ENCODE measurements at regions not wholly inside any gene's neighbourhood (a gene's known extent, or its start where the extent isn't known, plus 50 kb on each side); places are given as distances from the start of the nearest gene placed in this dataset.

DNA sequence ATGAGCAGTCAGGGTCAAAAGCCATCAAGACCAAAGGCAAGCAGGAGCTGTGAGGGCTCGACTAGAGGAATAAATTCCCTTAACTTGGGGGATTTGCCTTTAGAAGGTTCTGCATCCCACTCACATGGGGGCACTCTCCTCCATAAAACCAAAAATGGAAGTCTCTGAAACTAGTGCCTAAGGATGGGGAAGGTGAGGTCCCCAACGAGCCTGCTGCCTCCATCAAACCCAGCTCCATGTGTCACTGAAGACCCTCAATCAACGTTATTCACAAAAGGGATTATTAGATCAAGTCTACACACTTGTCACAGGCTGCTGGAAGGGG lies 254.9 kb upstream of the NCKAP5 start:
- TF ChIP-seq, protein P1, sequence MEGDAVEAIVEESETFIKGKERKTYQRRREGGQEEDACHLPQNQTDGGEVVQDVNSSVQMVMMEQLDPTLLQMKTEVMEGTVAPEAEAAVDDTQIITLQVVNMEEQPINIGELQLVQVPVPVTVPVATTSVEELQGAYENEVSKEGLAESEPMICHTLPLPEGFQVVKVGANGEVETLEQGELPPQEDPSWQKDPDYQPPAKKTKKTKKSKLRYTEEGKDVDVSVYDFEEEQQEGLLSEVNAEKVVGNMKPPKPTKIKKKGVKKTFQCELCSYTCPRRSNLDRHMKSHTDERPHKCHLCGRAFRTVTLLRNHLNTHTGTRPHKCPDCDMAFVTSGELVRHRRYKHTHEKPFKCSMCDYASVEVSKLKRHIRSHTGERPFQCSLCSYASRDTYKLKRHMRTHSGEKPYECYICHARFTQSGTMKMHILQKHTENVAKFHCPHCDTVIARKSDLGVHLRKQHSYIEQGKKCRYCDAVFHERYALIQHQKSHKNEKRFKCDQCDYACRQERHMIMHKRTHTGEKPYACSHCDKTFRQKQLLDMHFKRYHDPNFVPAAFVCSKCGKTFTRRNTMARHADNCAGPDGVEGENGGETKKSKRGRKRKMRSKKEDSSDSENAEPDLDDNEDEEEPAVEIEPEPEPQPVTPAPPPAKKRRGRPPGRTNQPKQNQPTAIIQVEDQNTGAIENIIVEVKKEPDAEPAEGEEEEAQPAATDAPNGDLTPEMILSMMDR (conservative IDR thresholded peaks at IDR 0.05; ENCODE audit: low read length): no peak
- no peak for TF ChIP-seq EZH2phosphoT487 (IDR thresholded peaks at IDR 0.05; ENCODE audit: borderline replicate concordance)

Data from Loucy (cell line).